ENCODE measurements at regions not wholly inside any gene's neighbourhood (a gene's known extent, or its start where the extent isn't known, plus 50 kb on each side); places are given as distances from the start of the nearest gene placed in this dataset.

- DNase-seq = no peak
These were observed 113.2 kb downstream of the HSPH1 start for GRCh38 chr13:31048521-31048920.

GRCh38 chr13:31046711-31047279 is 114.3 kb downstream of the TEX26 start:
- DNase-seq = peak; percentile 91

DNA sequence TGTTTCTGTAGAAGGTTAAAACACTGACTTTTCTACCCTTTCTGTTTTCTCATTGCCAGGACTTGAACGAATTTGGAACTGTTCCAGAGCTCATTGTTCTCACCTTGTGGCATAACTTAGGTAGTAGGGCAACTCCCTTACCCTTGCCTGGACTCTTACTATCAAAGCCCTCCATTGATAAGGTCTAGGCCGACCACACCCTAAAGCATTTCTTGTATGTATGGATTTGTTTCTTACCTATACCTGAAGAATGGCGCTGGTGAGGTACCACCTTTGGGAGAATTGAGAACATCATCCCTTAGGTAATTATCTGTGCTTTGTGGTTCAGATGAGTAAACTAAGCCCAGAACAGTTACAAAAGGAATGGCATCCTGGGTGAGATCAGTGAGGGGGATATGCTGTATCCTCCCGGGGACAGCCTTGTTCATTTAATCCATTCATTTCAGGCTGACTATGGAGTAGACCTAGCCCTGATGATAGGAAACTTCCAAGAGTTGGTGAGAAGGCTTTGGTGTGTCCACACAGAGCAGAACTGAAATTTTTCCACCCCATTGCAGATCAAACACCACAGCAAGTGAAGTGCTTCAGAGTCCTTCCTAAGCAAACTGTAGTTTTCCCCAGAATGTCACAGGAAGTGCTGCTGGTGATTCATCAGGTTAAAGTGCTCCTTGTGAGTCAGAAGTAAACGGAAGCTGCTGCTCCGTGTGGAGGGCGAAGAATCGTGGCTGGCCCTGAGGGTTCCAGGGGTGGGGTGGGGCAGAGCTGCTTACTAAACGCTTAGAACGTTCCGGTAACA is 113.0 kb downstream of the TEX26 start:
- DNase-seq = peak; percentile 52

DNA sequence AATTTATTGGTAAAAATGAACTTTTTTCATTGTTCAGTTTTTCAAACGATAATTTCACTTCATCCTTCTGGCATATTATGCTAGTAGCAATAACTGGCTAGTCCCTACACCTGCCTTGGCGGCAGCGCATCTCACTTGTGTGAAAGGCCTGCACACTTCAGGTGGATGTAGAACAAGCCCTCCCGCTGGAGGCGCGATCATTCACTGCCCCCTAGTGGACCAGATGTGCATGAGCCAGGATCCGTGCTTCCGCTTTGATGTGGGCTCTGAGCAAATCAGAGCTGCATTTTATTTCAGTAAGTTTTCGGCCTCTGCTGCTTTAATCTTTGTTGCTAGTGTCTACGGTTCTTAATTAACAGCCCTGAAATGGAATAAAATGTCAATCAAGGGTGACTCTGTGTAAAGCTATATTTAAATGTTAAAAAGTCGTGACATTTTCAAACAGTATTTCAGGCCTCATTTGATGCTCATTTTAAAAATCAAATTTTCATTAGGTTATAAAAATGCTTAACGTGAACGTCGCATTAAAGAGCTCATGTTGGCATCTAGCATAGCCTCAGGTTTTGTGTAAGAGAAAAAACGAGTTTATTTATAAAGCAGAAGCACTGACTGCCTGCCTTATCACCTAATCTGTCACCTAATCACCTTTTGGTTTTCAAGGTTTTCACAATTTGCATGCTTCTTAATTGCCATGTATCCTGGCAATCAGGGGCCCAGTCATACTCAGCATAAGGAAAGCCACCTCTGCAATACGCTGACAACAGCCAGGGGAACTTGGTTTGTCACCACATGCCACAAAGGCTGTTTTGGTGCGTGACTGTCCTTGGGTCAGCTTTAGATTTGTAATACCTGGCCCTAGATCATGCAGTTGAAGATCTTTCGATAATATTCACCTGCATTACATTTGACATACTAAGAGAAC is 112.2 kb downstream of the TEX26 start:
- peak; percentile 67 for DNase-seq

- no peak for DNase-seq
These were observed 111.5 kb downstream of the TEX26 start for GRCh38 chr13:31043957-31044356.

GRCh38 chr13:31042481-31043165 is 110.2 kb downstream of the TEX26 start:
- no peak for DNase-seq

DNA sequence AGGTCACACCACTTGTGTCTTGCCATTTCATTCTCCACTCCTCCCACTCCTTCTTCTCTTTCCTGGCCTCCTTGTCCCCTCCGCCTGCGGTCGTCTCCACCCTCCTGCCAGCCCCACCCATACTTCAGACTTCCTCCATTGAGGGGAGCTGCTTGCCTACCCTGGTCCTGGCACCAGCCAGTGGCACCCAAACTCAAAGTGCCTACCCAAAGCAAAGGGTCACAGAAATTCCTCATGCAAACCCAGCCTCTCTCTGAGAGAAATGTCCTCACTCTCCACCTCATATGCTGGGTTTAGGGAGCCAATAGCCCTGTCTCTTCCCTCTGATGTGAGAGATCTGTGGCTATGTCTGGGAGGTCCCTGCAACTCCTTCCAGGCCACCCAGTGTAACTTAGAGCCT is 109.6 kb downstream of the TEX26 start:
- DNase-seq = no peak

DNA sequence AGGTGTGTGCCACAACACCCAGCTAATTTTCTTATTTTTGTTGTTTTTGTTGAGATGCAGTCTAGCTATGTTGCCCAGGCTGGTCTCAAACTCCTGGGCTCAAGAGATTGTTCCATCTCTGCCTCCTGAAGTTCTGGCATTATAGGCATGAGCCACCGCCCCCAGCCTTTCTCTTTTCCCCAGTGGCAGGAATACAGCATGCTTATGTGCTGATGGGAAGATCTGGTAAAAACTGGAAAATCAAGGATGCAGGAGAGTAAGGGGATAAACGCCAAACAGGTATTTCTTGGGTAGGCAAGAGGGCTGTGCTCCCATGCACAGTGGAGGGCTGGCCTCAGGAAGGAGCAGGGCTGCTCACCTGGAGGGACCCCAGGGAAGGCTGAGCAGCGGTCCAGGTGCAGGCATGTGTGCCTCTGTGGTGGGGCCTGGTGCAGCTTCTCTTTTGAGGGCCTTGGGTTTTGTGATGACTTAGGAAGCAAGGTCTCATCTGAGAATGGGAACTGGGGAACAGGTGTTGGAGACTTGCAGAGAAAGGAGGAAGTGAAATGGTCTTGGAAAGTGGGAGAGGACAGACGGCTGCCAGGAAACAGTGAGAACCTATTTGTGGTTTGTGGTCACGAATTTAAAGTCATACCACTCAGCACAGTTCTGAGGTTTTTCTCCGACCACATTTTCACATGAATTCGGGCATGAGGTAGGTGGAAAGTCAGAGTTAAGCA is 106.5 kb downstream of the TEX26 start:
- DNase-seq = no peak

GRCh38 chr13:31037874-31038500 is 105.5 kb downstream of the TEX26 start:
- no peak for DNase-seq

DNA sequence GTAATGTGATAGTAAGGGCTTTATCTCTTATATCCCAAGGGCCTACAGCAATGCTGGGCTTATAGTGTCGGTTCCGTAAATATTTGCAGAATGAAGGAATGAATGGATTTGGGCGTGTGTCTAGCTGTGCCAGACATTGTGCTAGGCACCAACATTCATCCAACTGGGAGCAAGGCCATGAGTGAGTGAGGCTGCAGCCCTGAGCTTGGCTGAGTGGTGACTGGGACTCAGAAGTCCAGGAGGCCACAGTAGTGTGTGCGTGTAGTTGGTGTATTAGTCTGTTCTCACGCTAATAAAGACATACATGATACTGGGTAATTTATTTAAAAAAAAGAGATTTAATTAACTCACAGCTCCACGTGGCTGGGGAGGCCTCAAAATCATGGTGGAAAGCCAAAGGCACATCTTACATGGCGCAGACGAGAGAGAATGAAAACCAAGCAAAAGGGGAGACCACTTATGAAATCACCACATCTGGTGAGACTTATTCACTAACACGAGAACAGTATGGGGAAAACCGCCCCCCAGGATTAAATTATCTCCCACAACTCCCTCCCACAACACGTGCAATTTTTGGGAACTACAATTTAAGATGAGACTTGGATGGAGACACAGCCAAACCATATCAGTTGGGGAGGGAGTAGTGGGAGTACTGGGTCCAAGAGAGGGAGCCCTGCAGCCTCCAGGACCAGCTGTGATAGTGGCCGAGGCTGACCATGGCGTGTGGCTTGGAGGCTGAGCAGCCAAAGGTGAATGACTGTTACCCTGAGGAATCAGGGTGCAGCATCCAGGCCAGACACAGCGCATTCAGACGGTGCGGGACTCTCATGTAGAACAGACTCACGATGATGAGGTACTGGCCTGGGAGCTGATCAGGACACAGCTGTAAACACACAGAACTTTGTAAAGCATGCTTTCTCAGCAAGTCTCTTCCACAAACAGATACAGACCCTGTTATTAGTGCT is 104.6 kb downstream of the TEX26 start:
- no peak for DNase-seq

DNA sequence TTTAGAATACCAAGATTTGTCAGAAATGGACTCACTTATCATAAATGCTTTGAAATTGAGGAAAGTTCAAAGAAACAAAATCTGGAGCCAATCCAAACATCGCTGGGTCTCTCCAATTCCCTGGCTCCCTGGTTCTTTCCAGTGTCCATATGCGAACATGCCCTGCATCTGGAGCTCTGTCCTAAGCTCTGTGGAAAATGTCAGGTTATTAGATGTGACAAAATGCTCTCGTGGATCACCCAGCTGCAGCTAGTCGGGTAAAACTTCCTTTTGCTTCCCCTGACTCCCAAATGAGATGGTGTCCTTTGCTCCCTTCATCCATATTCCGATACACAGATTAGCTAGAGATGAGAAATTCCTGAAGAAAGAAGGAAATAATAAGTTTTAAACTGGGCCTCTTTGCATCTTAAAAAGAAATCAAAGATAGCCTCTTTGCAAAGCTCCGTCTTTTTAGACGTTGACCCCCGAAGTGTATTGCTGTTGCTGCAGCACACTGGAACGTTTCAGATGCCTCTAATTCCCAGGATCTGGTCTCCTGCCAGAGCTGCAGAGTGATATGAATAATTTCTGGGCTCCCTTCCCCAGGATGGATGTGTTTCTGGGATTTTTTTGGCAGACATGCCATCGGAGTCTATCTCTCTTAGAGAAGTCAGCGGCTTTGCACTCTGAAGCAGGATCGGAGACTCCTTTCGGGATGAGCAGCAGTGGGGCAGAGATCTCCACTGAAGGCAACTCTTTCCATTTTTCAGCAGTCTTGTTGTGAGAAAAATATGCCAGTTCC is 102.9 kb downstream of the TEX26 start:
- no peak for DNase-seq

DNA sequence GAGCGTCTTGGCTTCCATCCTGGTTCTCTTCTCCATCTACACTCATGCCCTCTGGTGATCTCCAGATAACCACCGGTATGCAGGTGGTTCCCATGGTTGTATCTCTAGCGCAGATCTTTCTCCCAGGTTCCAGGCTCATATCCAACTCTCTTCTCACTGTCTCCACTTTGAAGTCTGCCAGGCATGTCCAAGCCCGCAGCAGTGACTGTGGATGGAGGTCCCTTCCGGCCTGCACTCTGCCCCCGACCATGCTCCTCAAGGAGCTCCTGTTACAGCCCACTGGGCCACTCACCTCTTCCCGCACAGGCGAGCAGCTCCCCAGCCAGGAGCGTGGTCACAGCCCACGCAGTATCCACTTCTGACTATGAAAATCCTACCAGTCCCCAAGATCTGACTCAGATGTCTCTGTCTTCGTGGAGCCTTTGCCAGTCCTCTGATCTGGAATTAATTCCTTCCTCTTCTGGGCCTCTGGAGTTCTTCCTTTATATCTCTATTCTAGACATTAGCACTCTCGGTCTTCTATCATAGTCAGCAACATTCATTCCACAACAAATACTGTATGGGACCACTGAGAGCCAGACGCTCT is 100.2 kb downstream of the TEX26 start:
- no peak for DNase-seq

DNA sequence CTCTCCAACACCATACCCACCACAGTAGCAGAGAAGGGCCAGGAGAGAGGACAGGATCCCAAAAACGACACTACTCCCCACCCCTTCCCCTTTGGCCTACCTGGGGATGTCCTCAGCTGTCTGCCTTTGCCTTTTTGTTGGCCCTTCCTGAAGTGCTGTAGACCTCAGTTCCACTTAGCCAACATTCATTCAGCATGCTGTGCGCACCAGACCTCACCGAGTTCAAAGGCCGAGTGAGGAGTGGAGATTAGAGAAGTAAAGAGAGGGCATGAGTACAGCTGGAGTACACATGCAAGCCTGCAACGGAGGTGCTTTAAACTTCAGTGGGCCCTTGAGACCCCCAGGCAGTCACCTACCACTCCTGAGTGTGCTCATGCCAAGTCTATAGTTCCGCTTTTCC is 99.0 kb downstream of the TEX26 start:
- DNase-seq = no peak

DNA sequence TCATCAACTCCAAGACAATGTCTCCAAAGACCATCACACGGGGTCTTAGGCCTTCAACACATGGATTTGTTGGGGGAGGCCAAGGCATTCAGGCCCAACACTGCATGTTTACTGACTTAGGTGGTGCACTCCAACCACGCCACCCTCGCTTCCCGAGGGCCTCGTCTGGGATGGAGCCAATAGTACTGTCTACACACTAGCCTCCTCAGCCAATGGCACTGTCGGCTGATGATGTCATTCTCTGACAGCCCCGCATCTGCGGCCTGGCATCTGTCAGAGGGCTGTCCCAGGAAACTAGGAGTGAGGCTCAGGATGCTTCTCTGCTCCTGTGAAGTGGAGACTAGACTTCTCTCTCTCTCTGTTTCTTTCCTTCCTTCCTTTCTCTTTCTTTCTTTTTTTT is 96.6 kb downstream of the TEX26 start:
- DNase-seq = no peak

DNA sequence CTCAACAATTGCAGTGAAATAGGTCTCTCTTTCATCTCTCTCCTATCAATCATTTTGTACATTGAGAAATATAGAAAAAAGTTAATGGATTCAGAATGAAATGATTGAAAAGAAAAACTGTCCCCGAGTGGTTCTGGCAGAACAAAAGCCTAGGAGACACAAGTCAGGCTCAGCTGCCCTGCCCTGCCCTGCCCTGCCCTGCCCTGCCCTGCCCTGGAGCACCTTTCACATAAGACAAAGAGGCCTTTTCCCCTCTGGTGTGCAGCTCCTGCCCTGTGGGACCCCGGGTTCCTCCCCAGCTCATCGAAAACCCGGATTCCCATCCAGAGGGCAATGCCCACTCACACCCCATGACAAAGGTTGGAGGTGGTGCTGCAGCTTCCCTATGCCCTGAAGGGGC is 94.7 kb downstream of the TEX26 start:
- no peak for DNase-seq

All from DMS153 (cell line).